ENCODE measurements at regions not wholly inside any gene's neighbourhood (a gene's known extent, or its start where the extent isn't known, plus 50 kb on each side); places are given as distances from the start of the nearest gene placed in this dataset.

- no peak for DNase-seq
- no peak overlapping the region for H3K27ac ChIP-seq (ENCODE audit: low read length)
- WGBS (ENCODE audit: insufficient coverage): 100% methylated on average over 3 of the region's 12 CpGs
- H3K9me3 ChIP-seq (replicated peaks; ENCODE audit: control insufficient read depth, low read depth, low read length): peaks cover 3% of the 10 kb centered on the region
- H3K27me3 ChIP-seq (ENCODE audit: control insufficient read depth, insufficient read depth, low read length): no peaks in the 10 kb centered on the region
- H3K4me3 ChIP-seq (ENCODE audit: low read length): no peak overlapping the region
- H3K4me1 ChIP-seq (ENCODE audit: control insufficient read depth, insufficient read depth, low read length): peaks cover 9% of the 10 kb centered on the region
- H3K36me3 ChIP-seq (ENCODE audit: control insufficient read depth, insufficient read depth, low read length): no peaks in the 10 kb centered on the region
Observed at GRCh38 chr11:70620510-70621184, 222.3 kb downstream of the CTTN start.

- peaks cover 3% of the 10 kb centered on the region for H3K9me3 ChIP-seq (replicated peaks; ENCODE audit: control insufficient read depth, low read depth, low read length)
- peaks cover 15% of the 10 kb centered on the region for H3K4me1 ChIP-seq (ENCODE audit: control insufficient read depth, insufficient read depth, low read length)
- no peaks in the 10 kb centered on the region for H3K36me3 ChIP-seq (ENCODE audit: control insufficient read depth, insufficient read depth, low read length)
- no peak for DNase-seq
- H3K4me3 ChIP-seq (ENCODE audit: low read length): no peak overlapping the region
- no peak overlapping the region for H3K27ac ChIP-seq (ENCODE audit: low read length)
- no peaks in the 10 kb centered on the region for H3K27me3 ChIP-seq (ENCODE audit: control insufficient read depth, insufficient read depth, low read length)
- 89% methylated on average over 3 of the region's 6 CpGs for WGBS (ENCODE audit: insufficient coverage)
Observed at GRCh38 chr11:70621241-70621640, 222.9 kb downstream of the CTTN start.

- Histone ChIP-seq H3K4me3 (ENCODE audit: low read length) (no peak overlapping the region), H3K27me3 (ENCODE audit: control insufficient read depth, insufficient read depth, low read length) (no peaks in the 10 kb centered on the region), H3K4me1 (ENCODE audit: control insufficient read depth, insufficient read depth, low read length) (peaks cover 16% of the 10 kb centered on the region), H3K27ac (ENCODE audit: low read length) (no peak overlapping the region), H3K36me3 (ENCODE audit: control insufficient read depth, insufficient read depth, low read length) (no peaks in the 10 kb centered on the region), H3K9me3 (replicated peaks; ENCODE audit: control insufficient read depth, low read depth, low read length) (peaks cover 3% of the 10 kb centered on the region)
- DNase-seq: no peak
- WGBS (ENCODE audit: insufficient coverage): 83% methylated on average over 7 of the region's 9 CpGs
Observed at GRCh38 chr11:70622091-70622490, 223.8 kb downstream of the CTTN start.

GRCh38 chr11:70623906-70624597 is 225.7 kb downstream of the CTTN start:
- DNase-seq: no peak
- Histone ChIP-seq H3K9me3 (replicated peaks; ENCODE audit: control insufficient read depth, low read depth, low read length) (peaks cover 3% of the 10 kb centered on the region), H3K4me1 (ENCODE audit: control insufficient read depth, insufficient read depth, low read length) (peaks cover 26% of the 10 kb centered on the region), H3K27me3 (ENCODE audit: control insufficient read depth, insufficient read depth, low read length) (peaks cover 5% of the 10 kb centered on the region), H3K36me3 (ENCODE audit: control insufficient read depth, insufficient read depth, low read length) (no peaks in the 10 kb centered on the region), H3K4me3 (ENCODE audit: low read length) (no peak overlapping the region), H3K27ac (ENCODE audit: low read length) (no peak overlapping the region)
- WGBS (ENCODE audit: insufficient coverage): 62% methylated on average over 3 of the region's 9 CpGs

GRCh38 chr11:70624598-70624993 is 226.3 kb downstream of the CTTN start:
- Histone ChIP-seq H3K27me3 (ENCODE audit: control insufficient read depth, insufficient read depth, low read length) (peaks cover 5% of the 10 kb centered on the region), H3K4me1 (ENCODE audit: control insufficient read depth, insufficient read depth, low read length) (peaks cover 29% of the 10 kb centered on the region), H3K4me3 (ENCODE audit: low read length) (no peak overlapping the region), H3K27ac (ENCODE audit: low read length) (no peak overlapping the region), H3K36me3 (ENCODE audit: control insufficient read depth, insufficient read depth, low read length) (no peaks in the 10 kb centered on the region), H3K9me3 (replicated peaks; ENCODE audit: control insufficient read depth, low read depth, low read length) (peaks cover 3% of the 10 kb centered on the region)
- 59% methylated on average over 9 of the region's 10 CpGs for WGBS (ENCODE audit: insufficient coverage)
- DNase-seq: no peak

- 82% methylated on average over 5 of the region's 7 CpGs for WGBS (ENCODE audit: insufficient coverage)
- H3K4me3 ChIP-seq (ENCODE audit: low read length): no peak overlapping the region
- H3K4me1 ChIP-seq (ENCODE audit: control insufficient read depth, insufficient read depth, low read length): peaks cover 29% of the 10 kb centered on the region
- no peak for DNase-seq
- peaks cover 5% of the 10 kb centered on the region for H3K27me3 ChIP-seq (ENCODE audit: control insufficient read depth, insufficient read depth, low read length)
- no peaks in the 10 kb centered on the region for H3K36me3 ChIP-seq (ENCODE audit: control insufficient read depth, insufficient read depth, low read length)
- peaks cover 3% of the 10 kb centered on the region for H3K9me3 ChIP-seq (replicated peaks; ENCODE audit: control insufficient read depth, low read depth, low read length)
- H3K27ac ChIP-seq (ENCODE audit: low read length): no peak overlapping the region
Observed at GRCh38 chr11:70625051-70625450, 226.7 kb downstream of the CTTN start.

- no peak overlapping the region for H3K4me3 ChIP-seq (ENCODE audit: low read length)
- no peak overlapping the region for H3K27ac ChIP-seq (ENCODE audit: low read length)
- 34% methylated on average over 18 of the region's 20 CpGs for WGBS (ENCODE audit: insufficient coverage)
- peaks cover 5% of the 10 kb centered on the region for H3K27me3 ChIP-seq (ENCODE audit: control insufficient read depth, insufficient read depth, low read length)
- H3K9me3 ChIP-seq (replicated peaks; ENCODE audit: control insufficient read depth, low read depth, low read length): no peaks in the 10 kb centered on the region
- peak; percentile 57 for DNase-seq
- peaks cover 29% of the 10 kb centered on the region for H3K4me1 ChIP-seq (ENCODE audit: control insufficient read depth, insufficient read depth, low read length)
- no peaks in the 10 kb centered on the region for H3K36me3 ChIP-seq (ENCODE audit: control insufficient read depth, insufficient read depth, low read length)
Observed at GRCh38 chr11:70625582-70626518, 227.5 kb downstream of the CTTN start.

- Histone ChIP-seq H3K4me3 (ENCODE audit: low read length) (no peak overlapping the region), H3K9me3 (replicated peaks; ENCODE audit: control insufficient read depth, low read depth, low read length) (no peaks in the 10 kb centered on the region), H3K27me3 (ENCODE audit: control insufficient read depth, insufficient read depth, low read length) (peaks cover 5% of the 10 kb centered on the region), H3K36me3 (ENCODE audit: control insufficient read depth, insufficient read depth, low read length) (no peaks in the 10 kb centered on the region), H3K27ac (ENCODE audit: low read length) (no peak overlapping the region), H3K4me1 (ENCODE audit: control insufficient read depth, insufficient read depth, low read length) (peaks cover 29% of the 10 kb centered on the region)
- whole genome bisulfite sequencing (ENCODE audit: insufficient coverage): 87% methylated on average over 5 of the region's 8 CpGs
- DNase-seq: no peak
Observed at GRCh38 chr11:70627219-70627618, 228.9 kb downstream of the CTTN start.

GRCh38 chr11:70628176-70628854 is 230.0 kb downstream of the CTTN start:
- H3K27me3 ChIP-seq (ENCODE audit: control insufficient read depth, insufficient read depth, low read length): peaks cover 5% of the 10 kb centered on the region
- H3K27ac ChIP-seq (ENCODE audit: low read length): peak overlapping the region; percentile 47
- DNase-seq: peak; percentile 35
- 80% methylated on average over 12 of the region's 19 CpGs for WGBS (ENCODE audit: insufficient coverage)
- peaks cover 29% of the 10 kb centered on the region for H3K4me1 ChIP-seq (ENCODE audit: control insufficient read depth, insufficient read depth, low read length)
- H3K4me3 ChIP-seq (ENCODE audit: low read length): no peak overlapping the region
- H3K9me3 ChIP-seq (replicated peaks; ENCODE audit: control insufficient read depth, low read depth, low read length): no peaks in the 10 kb centered on the region
- H3K36me3 ChIP-seq (ENCODE audit: control insufficient read depth, insufficient read depth, low read length): no peaks in the 10 kb centered on the region
